ENCODE measurements at regions not wholly inside any gene's neighbourhood (a gene's known extent, or its start where the extent isn't known, plus 50 kb on each side); places are given as distances from the start of the nearest gene placed in this dataset.

GRCh38 chr13:54184576-54184975 lies 1156.0 kb downstream of the OLFM4 start:
- Histone ChIP-seq H3K4me3 (no peak overlapping the region), H3K36me3 (no peaks in the 10 kb centered on the region), H3K27me3 (no peaks in the 10 kb centered on the region), H3K27ac (no peak overlapping the region), H3K4me1 (no peaks in the 10 kb centered on the region), H3K9me3 (no peaks in the 10 kb centered on the region)
- DNase-seq (ENCODE audit: low spot score in 2 of 2): no peak
- 84 to 91% methylated on average over 4 of the region's 4 CpGs for WGBS, 2 donors
- TF ChIP-seq EP300 (IDR thresholded peaks at IDR 0.05): no peak
- no peak for TF ChIP-seq POLR2A (IDR thresholded peaks at IDR 0.05)
- TF ChIP-seq, protein P1, sequence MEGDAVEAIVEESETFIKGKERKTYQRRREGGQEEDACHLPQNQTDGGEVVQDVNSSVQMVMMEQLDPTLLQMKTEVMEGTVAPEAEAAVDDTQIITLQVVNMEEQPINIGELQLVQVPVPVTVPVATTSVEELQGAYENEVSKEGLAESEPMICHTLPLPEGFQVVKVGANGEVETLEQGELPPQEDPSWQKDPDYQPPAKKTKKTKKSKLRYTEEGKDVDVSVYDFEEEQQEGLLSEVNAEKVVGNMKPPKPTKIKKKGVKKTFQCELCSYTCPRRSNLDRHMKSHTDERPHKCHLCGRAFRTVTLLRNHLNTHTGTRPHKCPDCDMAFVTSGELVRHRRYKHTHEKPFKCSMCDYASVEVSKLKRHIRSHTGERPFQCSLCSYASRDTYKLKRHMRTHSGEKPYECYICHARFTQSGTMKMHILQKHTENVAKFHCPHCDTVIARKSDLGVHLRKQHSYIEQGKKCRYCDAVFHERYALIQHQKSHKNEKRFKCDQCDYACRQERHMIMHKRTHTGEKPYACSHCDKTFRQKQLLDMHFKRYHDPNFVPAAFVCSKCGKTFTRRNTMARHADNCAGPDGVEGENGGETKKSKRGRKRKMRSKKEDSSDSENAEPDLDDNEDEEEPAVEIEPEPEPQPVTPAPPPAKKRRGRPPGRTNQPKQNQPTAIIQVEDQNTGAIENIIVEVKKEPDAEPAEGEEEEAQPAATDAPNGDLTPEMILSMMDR (IDR thresholded peaks at IDR 0.05): no peak

- 59 to 66% methylated on average over 2 of the region's 2 CpGs for WGBS, 2 donors
- TF ChIP-seq POLR2A (IDR thresholded peaks at IDR 0.05) (no peak), EP300 (IDR thresholded peaks at IDR 0.05) (no peak)
- TF ChIP-seq, protein P1 (IDR thresholded peaks at IDR 0.05): no peak
- Histone ChIP-seq H3K27me3 (no peaks in the 10 kb centered on the region), H3K4me1 (no peaks in the 10 kb centered on the region), H3K4me3 (no peak overlapping the region), H3K36me3 (no peaks in the 10 kb centered on the region), H3K27ac (no peak overlapping the region), H3K9me3 (no peaks in the 10 kb centered on the region)
- DNase-seq (ENCODE audit: low spot score in 2 of 2): no peak
Observed at GRCh38 chr13:54185101-54185500, 1156.5 kb downstream of the OLFM4 start.

GRCh38 chr13:54185785-54186184 lies 1157.2 kb downstream of the OLFM4 start:
- 52 to 54% methylated on average over 1 of the region's 1 CpG for WGBS, 2 donors
- Histone ChIP-seq H3K4me3 (no peak overlapping the region), H3K4me1 (no peaks in the 10 kb centered on the region), H3K27me3 (no peaks in the 10 kb centered on the region), H3K36me3 (no peaks in the 10 kb centered on the region), H3K9me3 (no peaks in the 10 kb centered on the region), H3K27ac (no peak overlapping the region)
- DNase-seq (ENCODE audit: low spot score in 2 of 2): no peak
- TF ChIP-seq, protein P1 (IDR thresholded peaks at IDR 0.05): no peak
- no peak for TF ChIP-seq EP300 (IDR thresholded peaks at IDR 0.05)

GRCh38 chr13:54187461-54187860 lies 1158.8 kb downstream of the OLFM4 start:
- no peak overlapping the region for H3K27ac ChIP-seq
- no peaks in the 10 kb centered on the region for H3K36me3 ChIP-seq
- TF ChIP-seq EP300 (IDR thresholded peaks at IDR 0.05) (no peak), POLR2A (IDR thresholded peaks at IDR 0.05) (no peak)
- TF ChIP-seq, protein P1 (IDR thresholded peaks at IDR 0.05): no peak
- DNase-seq (ENCODE audit: low spot score in 2 of 2): no peak
- H3K27me3 ChIP-seq: no peaks in the 10 kb centered on the region
- 82 to 85% methylated on average over 1 of the region's 1 CpG for WGBS, 2 donors
- H3K4me3 ChIP-seq: no peak overlapping the region
- no peaks in the 10 kb centered on the region for H3K4me1 ChIP-seq
- no peaks in the 10 kb centered on the region for H3K9me3 ChIP-seq

DNA sequence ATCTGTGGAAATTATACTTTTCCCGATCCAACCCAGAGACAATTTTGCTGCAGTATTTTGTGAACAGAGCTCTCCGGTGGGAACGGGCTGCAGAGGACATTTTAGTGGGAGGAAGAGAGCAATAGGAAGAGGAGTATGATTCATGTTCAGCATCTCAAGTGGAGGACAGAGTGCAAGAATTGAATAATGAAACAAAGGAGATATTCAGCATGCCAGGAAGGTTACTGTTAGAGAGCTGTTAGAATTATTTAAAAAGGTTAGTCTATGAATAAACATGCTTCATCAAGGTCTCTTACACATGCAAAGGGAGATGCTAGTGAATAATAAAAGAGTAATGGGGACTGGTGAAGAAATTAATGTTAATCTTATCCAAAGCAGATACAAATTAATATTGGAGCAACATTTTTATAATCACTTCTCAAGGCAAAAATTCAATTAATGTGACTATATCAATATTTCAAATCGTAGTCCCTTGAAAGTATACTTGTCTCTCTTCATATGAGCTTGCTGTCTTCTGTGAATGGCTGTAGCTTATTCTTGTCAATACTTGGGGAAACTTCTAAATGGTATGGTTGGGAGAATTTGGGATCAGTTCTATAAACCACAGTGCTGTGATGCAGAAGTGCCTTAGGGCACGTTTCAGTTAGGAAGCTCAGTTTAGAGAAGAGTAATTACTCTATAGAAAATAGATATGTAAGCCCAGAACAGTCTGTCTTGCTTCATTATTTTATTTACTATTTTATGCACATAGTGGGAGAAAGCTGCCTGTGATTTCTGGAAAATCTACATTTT lies 1165.8 kb downstream of the OLFM4 start:
- no peaks in the 10 kb centered on the region for H3K4me1 ChIP-seq
- DNase-seq (ENCODE audit: low spot score in 2 of 2): no peak
- no peaks in the 10 kb centered on the region for H3K9me3 ChIP-seq

More for the DNA sequence above, 1165.8 kb downstream of the OLFM4 start:
- no peak overlapping the region for H3K4me3 ChIP-seq
- H3K36me3 ChIP-seq: no peaks in the 10 kb centered on the region
- H3K27ac ChIP-seq: no peak overlapping the region
- TF ChIP-seq POLR2A (IDR thresholded peaks at IDR 0.05): no peak
- TF ChIP-seq EP300 (IDR thresholded peaks at IDR 0.05): no peak
- TF ChIP-seq, protein P1 (IDR thresholded peaks at IDR 0.05): no peak
- WGBS, 2 donors: 49 to 53% methylated on average over 5 of the region's 5 CpGs
- no peaks in the 10 kb centered on the region for H3K27me3 ChIP-seq

Measured in tibial nerve (tissue), 4 donors.